BE2C (cell line): ENCODE measurements at regions not wholly inside any gene's neighbourhood (a gene's known extent, or its start where the extent isn't known, plus 50 kb on each side); places are given as distances from the start of the nearest gene placed in this dataset.

Source experiments
- DNase-seq: peaks from one replicate; pipeline ENCODE4 v3.0.0-alpha.2; 2020
- H3K27me3 ChIP-seq: fragments of 250-450 bp; sonication (Bioruptor Pico); 2 replicates; pipeline ENCODE4 v1.5.1; 2020; ENCODE audit warnings: mild to moderate bottlenecking
- H3K36me3 ChIP-seq: fragments of 250-450 bp; sonication (Bioruptor Pico); 2 replicates; pipeline ENCODE4 v1.5.1; 2020; ENCODE audit warnings: mild to moderate bottlenecking
- H3K4me1 ChIP-seq: fragments of 250-450 bp; sonication (Bioruptor Pico); 2 replicates; pipeline ENCODE4 v1.5.1; 2020
- H3K4me3 ChIP-seq: 2 replicates; pipeline ENCODE4 v1.5.1; 2011; ENCODE audit warnings: low read depth, low read length
- H3K9me3 ChIP-seq: fragments of 250-450 bp; sonication (Bioruptor Pico); 2 replicates; pipeline ENCODE4 v1.5.1; 2020
- TF ChIP-seq, protein P1 (sequence below): IDR thresholded peaks from 2 replicates; pipeline ENCODE4 v1.5.1; 2012; ENCODE audit warnings: mild to moderate bottlenecking, low read depth, low read length

DNA sequence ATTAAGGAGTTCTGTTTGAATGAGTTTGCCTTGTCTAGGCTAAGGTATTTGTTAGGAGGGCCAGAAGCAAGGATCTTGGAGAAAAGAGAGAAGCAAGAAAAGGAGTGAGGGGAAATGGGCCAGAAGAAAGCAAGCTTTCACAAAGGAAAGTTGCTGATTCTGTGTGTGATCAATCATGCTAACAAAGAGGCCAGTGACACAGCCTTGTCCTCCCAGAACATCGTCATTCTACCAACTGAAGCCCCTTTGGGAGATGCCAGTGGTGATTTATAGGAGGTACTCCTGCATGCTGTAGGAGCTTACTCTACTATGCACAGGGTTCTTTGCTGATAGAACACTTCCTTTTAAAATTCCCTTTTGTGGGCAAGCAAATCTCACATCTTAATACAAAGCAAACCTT lies 449.2 kb upstream of the SPRED2 start:
- H3K36me3 ChIP-seq = no peaks in the 10 kb centered on the region
- H3K4me1 ChIP-seq = no peaks in the 10 kb centered on the region
- DNase-seq = no peak
- no peaks in the 10 kb centered on the region for H3K27me3 ChIP-seq
- TF ChIP-seq, protein P1, sequence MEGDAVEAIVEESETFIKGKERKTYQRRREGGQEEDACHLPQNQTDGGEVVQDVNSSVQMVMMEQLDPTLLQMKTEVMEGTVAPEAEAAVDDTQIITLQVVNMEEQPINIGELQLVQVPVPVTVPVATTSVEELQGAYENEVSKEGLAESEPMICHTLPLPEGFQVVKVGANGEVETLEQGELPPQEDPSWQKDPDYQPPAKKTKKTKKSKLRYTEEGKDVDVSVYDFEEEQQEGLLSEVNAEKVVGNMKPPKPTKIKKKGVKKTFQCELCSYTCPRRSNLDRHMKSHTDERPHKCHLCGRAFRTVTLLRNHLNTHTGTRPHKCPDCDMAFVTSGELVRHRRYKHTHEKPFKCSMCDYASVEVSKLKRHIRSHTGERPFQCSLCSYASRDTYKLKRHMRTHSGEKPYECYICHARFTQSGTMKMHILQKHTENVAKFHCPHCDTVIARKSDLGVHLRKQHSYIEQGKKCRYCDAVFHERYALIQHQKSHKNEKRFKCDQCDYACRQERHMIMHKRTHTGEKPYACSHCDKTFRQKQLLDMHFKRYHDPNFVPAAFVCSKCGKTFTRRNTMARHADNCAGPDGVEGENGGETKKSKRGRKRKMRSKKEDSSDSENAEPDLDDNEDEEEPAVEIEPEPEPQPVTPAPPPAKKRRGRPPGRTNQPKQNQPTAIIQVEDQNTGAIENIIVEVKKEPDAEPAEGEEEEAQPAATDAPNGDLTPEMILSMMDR = no peak
- H3K9me3 ChIP-seq = no peaks in the 10 kb centered on the region
- H3K4me3 ChIP-seq = no peak overlapping the region

- H3K4me1 ChIP-seq = no peaks in the 10 kb centered on the region
- no peak overlapping the region for H3K4me3 ChIP-seq
- TF ChIP-seq, protein P1 = no peak
- H3K36me3 ChIP-seq = no peaks in the 10 kb centered on the region
- DNase-seq = no peak
- H3K9me3 ChIP-seq = no peaks in the 10 kb centered on the region
- H3K27me3 ChIP-seq = no peaks in the 10 kb centered on the region
These were observed 448.0 kb upstream of the SPRED2 start for GRCh38 chr2:65880436-65880835.

DNA sequence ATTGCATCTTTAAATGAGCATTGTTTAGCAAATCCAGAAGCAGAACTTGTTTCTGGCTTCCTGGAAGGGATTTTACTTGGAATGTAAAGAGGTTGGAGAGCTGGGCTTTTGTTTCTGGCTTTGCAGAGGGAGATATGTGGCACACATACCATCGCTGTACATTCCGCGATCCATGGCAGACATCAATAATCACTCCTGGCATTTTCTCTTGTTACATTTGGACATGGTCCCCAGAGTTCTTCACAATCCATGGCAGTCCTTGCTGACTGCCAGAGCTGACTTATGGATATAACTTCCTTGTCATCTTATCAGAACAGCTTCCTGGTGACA lies 445.6 kb upstream of the SPRED2 start:
- DNase-seq = no peak
- Histone ChIP-seq H3K27me3 (no peaks in the 10 kb centered on the region), H3K36me3 (no peaks in the 10 kb centered on the region), H3K9me3 (no peaks in the 10 kb centered on the region), H3K4me1 (no peaks in the 10 kb centered on the region), H3K4me3 (no peak overlapping the region)
- TF ChIP-seq, protein P1 = no peak

GRCh38 chr2:65877331-65878010 lies 445.1 kb upstream of the SPRED2 start:
- TF ChIP-seq, protein P1 = no peak
- no peak overlapping the region for H3K4me3 ChIP-seq
- H3K36me3 ChIP-seq = no peaks in the 10 kb centered on the region
- no peaks in the 10 kb centered on the region for H3K27me3 ChIP-seq
- no peaks in the 10 kb centered on the region for H3K4me1 ChIP-seq
- H3K9me3 ChIP-seq = no peaks in the 10 kb centered on the region
- DNase-seq = no peak

DNA sequence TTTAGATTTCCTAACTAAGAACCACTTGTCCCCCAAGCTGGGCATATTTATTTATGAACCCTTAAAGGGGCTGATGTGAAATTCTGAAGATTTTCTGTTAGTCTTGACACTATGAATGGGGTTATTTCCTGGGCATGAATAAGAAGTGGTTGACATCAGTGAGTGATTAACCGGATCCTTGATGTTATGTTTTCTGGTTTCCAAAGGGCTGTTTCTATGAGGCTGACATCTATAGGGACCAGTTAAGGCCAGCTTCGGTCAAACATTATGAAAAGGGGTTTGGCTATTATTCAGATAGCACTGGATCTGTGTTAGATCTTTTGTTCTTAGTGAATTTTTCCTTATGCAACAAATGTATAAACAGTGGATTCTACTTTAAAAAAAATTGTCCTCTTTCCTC lies 443.7 kb upstream of the SPRED2 start:
- DNase-seq = no peak
- no peaks in the 10 kb centered on the region for H3K9me3 ChIP-seq
- TF ChIP-seq, protein P1 = no peak

DNA sequence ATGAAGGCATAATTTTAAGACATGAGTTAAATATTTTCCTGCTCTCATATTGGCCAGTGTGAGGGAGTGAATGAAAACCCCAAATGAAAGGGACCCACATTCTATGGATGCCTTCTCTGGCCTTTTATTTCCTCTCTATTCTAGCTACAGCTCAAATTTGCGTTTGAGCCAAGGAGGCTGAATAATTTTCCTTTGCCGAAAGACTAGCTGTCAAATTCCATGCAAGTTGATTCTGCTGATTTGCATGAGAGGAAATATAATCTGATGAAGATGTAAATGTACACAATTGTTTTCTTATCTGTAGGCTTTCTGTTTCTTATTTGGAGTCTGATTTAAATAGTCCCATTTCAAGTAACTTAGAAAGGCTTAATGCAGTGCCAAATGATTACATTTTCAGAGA lies 438.4 kb upstream of the SPRED2 start:
- Histone ChIP-seq H3K27me3 (no peaks in the 10 kb centered on the region), H3K36me3 (no peaks in the 10 kb centered on the region), H3K4me1 (no peaks in the 10 kb centered on the region), H3K4me3 (no peak overlapping the region), H3K9me3 (no peaks in the 10 kb centered on the region)
- TF ChIP-seq, protein P1 = no peak
- no peak for DNase-seq

More for the DNA sequence above, 443.7 kb upstream of the SPRED2 start:
- no peaks in the 10 kb centered on the region for H3K4me1 ChIP-seq
- H3K4me3 ChIP-seq = no peak overlapping the region
- no peaks in the 10 kb centered on the region for H3K36me3 ChIP-seq
- H3K27me3 ChIP-seq = no peaks in the 10 kb centered on the region
